ENCODE measurements at regions not wholly inside any gene's neighbourhood (a gene's known extent, or its start where the extent isn't known, plus 50 kb on each side); places are given as distances from the start of the nearest gene placed in this dataset.
A peak's percentile ranks its signal among the peaks of the same experiment; 100 is the strongest.
"Not testable (repeated sequence)": the region's sequence is repeated elsewhere in the genome, so short reads cannot be mapped to it uniquely, and the experiment has no call there.

- DNase-seq = no peak
These were observed 815.9 kb upstream of the FRG1 start for GRCh38 chr4:189124791-189125190.

- DNase-seq = no peak
These were observed 814.6 kb upstream of the FRG1 start for GRCh38 chr4:189126040-189126439.

GRCh38 chr4:189128341-189128740, 812.3 kb upstream of the FRG1 start:
- DNase-seq = no peak

- no peak for DNase-seq
These were observed 811.5 kb upstream of the FRG1 start for GRCh38 chr4:189129044-189129694.

- no peak for DNase-seq
These were observed 809.6 kb upstream of the FRG1 start for GRCh38 chr4:189131118-189131517.

GRCh38 chr4:189136462-189136861, 804.2 kb upstream of the FRG1 start:
- DNase-seq = no peak

GRCh38 chr4:189143263-189143952, 797.3 kb upstream of the FRG1 start:
- no peak for DNase-seq

- DNase-seq = no peak
These were observed 793.4 kb upstream of the FRG1 start for GRCh38 chr4:189147005-189147929.

GRCh38 chr4:189155083-189155482, 785.6 kb upstream of the FRG1 start:
- DNase-seq = not testable (repeated sequence)

GRCh38 chr4:189162073-189162789, 778.4 kb upstream of the FRG1 start:
- DNase-seq = no peak

- no peak for DNase-seq
These were observed 777.8 kb upstream of the FRG1 start for GRCh38 chr4:189162888-189163287.

GRCh38 chr4:189176002-189176401, 764.7 kb upstream of the FRG1 start:
- DNase-seq = no peak

GRCh38 chr4:189177130-189177529, 763.5 kb upstream of the FRG1 start:
- no peak for DNase-seq

GRCh38 chr4:189178125-189178746, 762.4 kb upstream of the FRG1 start:
- no peak for DNase-seq

GRCh38 chr4:189185810-189186432, 754.8 kb upstream of the FRG1 start:
- no peak for DNase-seq

- no peak for DNase-seq
These were observed 753.1 kb upstream of the FRG1 start for GRCh38 chr4:189187531-189188052.

GRCh38 chr4:189198624-189199023, 742.0 kb upstream of the FRG1 start:
- DNase-seq = no peak

- no peak for DNase-seq
These were observed 740.3 kb upstream of the FRG1 start for GRCh38 chr4:189200353-189200752.

- DNase-seq = peak; percentile 10
These were observed 738.3 kb upstream of the FRG1 start for GRCh38 chr4:189202182-189202868.

- no peak for DNase-seq
These were observed 737.8 kb upstream of the FRG1 start for GRCh38 chr4:189202869-189203271.

- DNase-seq = no peak
These were observed 736.1 kb upstream of the FRG1 start for GRCh38 chr4:189204616-189205015.
